Stomach (tissue), 8 donors: ENCODE measurements at regions not wholly inside any gene's neighbourhood (a gene's known extent, or its start where the extent isn't known, plus 50 kb on each side); places are given as distances from the start of the nearest gene placed in this dataset.

Source experiments
- DNase-seq, 2 donors: peaks; one replicate each; pipeline versions ENCODE4 v3.0.0 to v3.0.0-alpha.2; 2013 to 2019
- H3K27ac ChIP-seq, 5 donors: fragments of 200-600 bp in 4 of 5; sonication (generic) in 4 of 5; one replicate each; pipeline ENCODE4 v1.5.1; 2013 to 2019; ENCODE audit warnings: mild to moderate bottlenecking in 1 of 5, moderate library complexity in 1 of 5
- H3K27me3 ChIP-seq, 3 donors: fragments of 200-600 bp; sonication (generic); one replicate each; pipeline ENCODE4 v1.5.1; 2017 to 2019; ENCODE audit warnings: mixed run types in 1 of 3
- H3K36me3 ChIP-seq, 4 donors: fragments of 200-600 bp; sonication (generic); 1 replicate in 3 of 4; 2 replicates in 1 of 4; pipeline ENCODE4 v1.5.1; 2016 to 2019
- H3K4me1 ChIP-seq, 4 donors: fragments of 200-600 bp; sonication (generic); one replicate each; pipeline ENCODE4 v1.5.1; 2016 to 2019
- H3K4me3 ChIP-seq, 4 donors: fragments of 200-600 bp; sonication (generic) in 3 of 4; one replicate each; pipeline ENCODE4 v1.5.1; 2016 to 2019; ENCODE audit warnings: mild to moderate bottlenecking in 1 of 4
- H3K9me3 ChIP-seq, 4 donors: fragments of 200-600 bp; sonication (generic); one replicate each; pipeline ENCODE4 v1.5.1; 2016 to 2019
- EP300 ChIP-seq: sonication (generic); formaldehyde crosslinking; IDR thresholded peaks from one replicate; pipeline ENCODE4 v1.6.1; 2017; ENCODE audit warnings: antibody characterized with exemption
- POLR2A ChIP-seq, 4 donors: fragments of 450-650 bp; IDR thresholded peaks; one replicate each; pipeline ENCODE4 v1.6.1; 2016; ENCODE audit warnings: antibody characterized with exemption in 4 of 4, control low read depth in 2 of 4, mild to moderate bottlenecking in 1 of 4, moderate library complexity in 1 of 4
- POLR2AphosphoS5 ChIP-seq, 3 donors: sonication (generic); formaldehyde crosslinking; IDR thresholded peaks; one replicate each; pipeline ENCODE4 v1.6.1; 2016; ENCODE audit warnings: antibody characterized with exemption in 3 of 3
- WGBS, 5 donors: extraction: QIAGEN DNeasy Blood & Tissue Kit in 3 of 5; methylation state at CpG; one replicate each; pipeline versions ENCODE4 v1.1.5 to v1.1.7; 2013 to 2018; 5-methylcytosine and 5-hydroxymethylcytosine counted together
- intact Hi-C: fragments of 100-400 bp; cut with DNase I; formaldehyde crosslinking; loops from one replicate; pipeline ENCODE4 v1.15.1; 2023; ENCODE audit warnings: low total_unique reads
- TF ChIP-seq, protein P1 (sequence below), 7 experiments: fragments of 450-650 bp in 4 of 7; fragments of 200-600 bp in 3 of 7; sonication (generic) in 3 of 7; IDR thresholded peaks; one replicate each; pipeline ENCODE4 v1.5.1; 2016 to 2019; ENCODE audit warnings: antibody characterized with exemption in 7 of 7, control low read depth in 2 of 7, mild to moderate bottlenecking in 1 of 7
- donor health status: healthy with polysubstance abuse.
- donor health status: Bipolar disorder and iron deficiency.
- donor health status: healthy.

GRCh38 chr14:31966896-31967668, 110.0 kb upstream of the ARHGAP5 start:
- H3K27ac ChIP-seq, result peak overlapping the region in 2 of 5 donors; percentile 13 to 39
- no peak for DNase-seq
- no peaks in the 10 kb centered on the region for H3K36me3 ChIP-seq
- H3K27me3 ChIP-seq, result no peaks in the 10 kb centered on the region
- TF ChIP-seq, protein P1, sequence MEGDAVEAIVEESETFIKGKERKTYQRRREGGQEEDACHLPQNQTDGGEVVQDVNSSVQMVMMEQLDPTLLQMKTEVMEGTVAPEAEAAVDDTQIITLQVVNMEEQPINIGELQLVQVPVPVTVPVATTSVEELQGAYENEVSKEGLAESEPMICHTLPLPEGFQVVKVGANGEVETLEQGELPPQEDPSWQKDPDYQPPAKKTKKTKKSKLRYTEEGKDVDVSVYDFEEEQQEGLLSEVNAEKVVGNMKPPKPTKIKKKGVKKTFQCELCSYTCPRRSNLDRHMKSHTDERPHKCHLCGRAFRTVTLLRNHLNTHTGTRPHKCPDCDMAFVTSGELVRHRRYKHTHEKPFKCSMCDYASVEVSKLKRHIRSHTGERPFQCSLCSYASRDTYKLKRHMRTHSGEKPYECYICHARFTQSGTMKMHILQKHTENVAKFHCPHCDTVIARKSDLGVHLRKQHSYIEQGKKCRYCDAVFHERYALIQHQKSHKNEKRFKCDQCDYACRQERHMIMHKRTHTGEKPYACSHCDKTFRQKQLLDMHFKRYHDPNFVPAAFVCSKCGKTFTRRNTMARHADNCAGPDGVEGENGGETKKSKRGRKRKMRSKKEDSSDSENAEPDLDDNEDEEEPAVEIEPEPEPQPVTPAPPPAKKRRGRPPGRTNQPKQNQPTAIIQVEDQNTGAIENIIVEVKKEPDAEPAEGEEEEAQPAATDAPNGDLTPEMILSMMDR (IDR thresholded peaks at IDR 0.05), result no peak
- no peak for TF ChIP-seq POLR2A (IDR thresholded peaks at IDR 0.05)
- TF ChIP-seq POLR2AphosphoS5 (IDR thresholded peaks at IDR 0.05), result no peak
- TF ChIP-seq EP300, result no peak
- H3K9me3 ChIP-seq, result peaks cover 0 to 8% (median 4%) of the 10 kb centered on the region in 4 donors
- no peaks in the 10 kb centered on the region for H3K4me1 ChIP-seq
- intact Hi-C loops, result no loop called here
- WGBS, 5 donors, result 76 to 94% (median 85%) methylated on average over 6 of the region's 6 CpGs
- H3K4me3 ChIP-seq, result no peak overlapping the region

- peak overlapping the region in 1 of 5 donors; percentile 39 for H3K27ac ChIP-seq
- TF ChIP-seq EP300, result no peak
- TF ChIP-seq POLR2A (IDR thresholded peaks at IDR 0.05), result no peak
- TF ChIP-seq, protein P1 (IDR thresholded peaks at IDR 0.05), result no peak
- no peak for TF ChIP-seq POLR2AphosphoS5 (IDR thresholded peaks at IDR 0.05)
- H3K9me3 ChIP-seq, result peaks cover 0 to 8% (median 4%) of the 10 kb centered on the region in 4 donors
- H3K4me1 ChIP-seq, result no peaks in the 10 kb centered on the region
- no peak for DNase-seq
- no peak overlapping the region for H3K4me3 ChIP-seq
- no peaks in the 10 kb centered on the region for H3K36me3 ChIP-seq
- H3K27me3 ChIP-seq, result no peaks in the 10 kb centered on the region
- intact Hi-C loops, result no loop called here
These were observed 109.5 kb upstream of the ARHGAP5 start for GRCh38 chr14:31967669-31967975.

GRCh38 chr14:31968107-31968810, 108.8 kb upstream of the ARHGAP5 start:
- no peak for DNase-seq
- H3K9me3 ChIP-seq, result peaks cover under 1 to 8% (median 4%) of the 10 kb centered on the region in 4 donors
- no peaks in the 10 kb centered on the region for H3K4me1 ChIP-seq
- no peak for TF ChIP-seq POLR2A (IDR thresholded peaks at IDR 0.05)
- no peak for TF ChIP-seq EP300
- no peak for TF ChIP-seq POLR2AphosphoS5 (IDR thresholded peaks at IDR 0.05)
- TF ChIP-seq, protein P1 (IDR thresholded peaks at IDR 0.05), result no peak
- intact Hi-C loops, result no loop called here
- no peak overlapping the region for H3K4me3 ChIP-seq
- peak overlapping the region in 1 of 5 donors; percentile 39 for H3K27ac ChIP-seq
- H3K27me3 ChIP-seq, result no peaks in the 10 kb centered on the region
- no peaks in the 10 kb centered on the region for H3K36me3 ChIP-seq
- 65 to 74% (median 71%) methylated on average over 4 of the region's 4 CpGs for WGBS, 5 donors

GRCh38 chr14:31968956-31969698, 108.0 kb upstream of the ARHGAP5 start:
- H3K27me3 ChIP-seq, result no peaks in the 10 kb centered on the region
- peaks cover 3 to 15% (median 9%) of the 10 kb centered on the region in 4 donors for H3K9me3 ChIP-seq
- peak in 1 of 2 donors; percentile 37 for DNase-seq
- H3K36me3 ChIP-seq, result no peaks in the 10 kb centered on the region
- H3K4me1 ChIP-seq, result no peaks in the 10 kb centered on the region
- intact Hi-C loops, result no loop called here
- TF ChIP-seq EP300 (no peak), POLR2A (IDR thresholded peaks at IDR 0.05) (no peak), POLR2AphosphoS5 (IDR thresholded peaks at IDR 0.05) (no peak)
- TF ChIP-seq, protein P1 (IDR thresholded peaks at IDR 0.05), result no peak
- no peak overlapping the region for H3K4me3 ChIP-seq
- H3K27ac ChIP-seq, result no peak overlapping the region
- WGBS, 5 donors, result 57 to 72% (median 65%) methylated on average over 5 of the region's 5 CpGs
